ENCODE measurements at regions not wholly inside any gene's neighbourhood (a gene's known extent, or its start where the extent isn't known, plus 50 kb on each side); places are given as distances from the start of the nearest gene placed in this dataset.

DNA sequence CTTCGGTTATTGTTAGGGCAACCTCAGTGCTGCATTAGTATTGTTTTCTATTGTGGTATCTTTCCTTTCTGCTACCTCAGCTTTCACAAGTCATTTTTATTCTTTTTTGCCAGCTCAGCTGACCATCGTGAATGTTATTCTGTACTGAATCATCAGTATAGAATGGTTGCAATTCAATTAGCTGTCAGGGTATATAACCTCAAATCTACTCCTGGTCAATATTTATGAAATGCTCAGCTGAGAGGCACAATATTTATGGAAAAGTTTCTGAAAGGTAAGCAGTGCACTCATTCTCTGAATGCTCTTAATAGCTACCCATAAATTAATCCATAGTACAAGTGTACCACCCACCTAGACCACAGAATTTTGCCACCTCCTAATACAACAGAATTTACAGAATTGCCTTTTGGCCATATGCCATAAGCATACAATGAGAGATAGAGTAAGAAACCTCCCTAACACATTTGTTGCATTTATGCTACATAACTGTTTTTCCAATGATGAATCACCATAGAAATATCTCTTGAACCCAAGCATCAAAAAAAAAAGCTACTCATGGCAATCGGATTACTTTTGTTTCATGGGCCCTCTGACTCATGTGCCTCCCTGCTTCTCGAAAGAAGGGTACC, 732.6 kb upstream of the CHRM3 start:
- Histone ChIP-seq H3K27ac (no peak overlapping the region), H3K27me3 (replicated peaks; ENCODE audit: insufficient read depth) (no peaks in the 10 kb centered on the region), H3K4me3 (no peak overlapping the region), H3K36me3 (no peaks in the 10 kb centered on the region), H3K9me3 (no peaks in the 10 kb centered on the region), H3K4me1 (replicated peaks) (no peaks in the 10 kb centered on the region)
- no peak for TF ChIP-seq POLR2A (IDR thresholded peaks at IDR 0.05)
- TF ChIP-seq, protein P1, sequence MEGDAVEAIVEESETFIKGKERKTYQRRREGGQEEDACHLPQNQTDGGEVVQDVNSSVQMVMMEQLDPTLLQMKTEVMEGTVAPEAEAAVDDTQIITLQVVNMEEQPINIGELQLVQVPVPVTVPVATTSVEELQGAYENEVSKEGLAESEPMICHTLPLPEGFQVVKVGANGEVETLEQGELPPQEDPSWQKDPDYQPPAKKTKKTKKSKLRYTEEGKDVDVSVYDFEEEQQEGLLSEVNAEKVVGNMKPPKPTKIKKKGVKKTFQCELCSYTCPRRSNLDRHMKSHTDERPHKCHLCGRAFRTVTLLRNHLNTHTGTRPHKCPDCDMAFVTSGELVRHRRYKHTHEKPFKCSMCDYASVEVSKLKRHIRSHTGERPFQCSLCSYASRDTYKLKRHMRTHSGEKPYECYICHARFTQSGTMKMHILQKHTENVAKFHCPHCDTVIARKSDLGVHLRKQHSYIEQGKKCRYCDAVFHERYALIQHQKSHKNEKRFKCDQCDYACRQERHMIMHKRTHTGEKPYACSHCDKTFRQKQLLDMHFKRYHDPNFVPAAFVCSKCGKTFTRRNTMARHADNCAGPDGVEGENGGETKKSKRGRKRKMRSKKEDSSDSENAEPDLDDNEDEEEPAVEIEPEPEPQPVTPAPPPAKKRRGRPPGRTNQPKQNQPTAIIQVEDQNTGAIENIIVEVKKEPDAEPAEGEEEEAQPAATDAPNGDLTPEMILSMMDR (IDR thresholded peaks at IDR 0.05) = no peak
- TF ChIP-seq POLR2AphosphoS5 (IDR thresholded peaks at IDR 0.05) = no peak
- DNase-seq (ENCODE audit: low spot score) = no peak
- intact Hi-C loops (cut with DNase I) = no loop called here
- WGBS = 81% methylated on average over 4 of the region's 4 CpGs

DNA sequence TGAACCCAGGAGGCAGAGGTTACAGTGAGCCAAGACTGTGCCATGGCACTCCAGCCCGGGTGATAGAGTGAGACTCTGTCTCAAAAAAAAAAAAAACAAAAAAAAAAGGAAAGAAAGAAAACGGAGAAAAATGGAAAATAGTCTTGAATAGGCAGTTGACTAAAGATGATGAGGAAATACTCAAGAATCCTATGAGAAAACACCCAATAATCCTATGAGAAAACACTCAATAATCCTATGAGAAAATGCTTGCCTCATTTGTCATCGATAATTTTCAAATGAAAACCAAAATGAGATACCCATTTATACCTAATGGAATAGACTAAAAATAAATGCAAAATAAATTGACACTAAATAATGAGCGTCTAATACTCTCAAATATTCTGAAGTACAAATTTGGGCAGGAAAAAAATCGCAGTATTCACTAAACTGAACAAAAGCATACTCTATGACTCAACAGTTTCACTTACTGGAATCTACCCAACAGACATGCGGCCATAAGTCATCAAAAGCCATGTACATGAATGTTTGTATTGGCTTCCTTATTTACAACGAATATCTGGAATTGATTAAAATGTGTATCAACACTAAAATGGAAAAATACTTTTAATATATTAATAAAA, 733.9 kb upstream of the CHRM3 start:
- no peak for DNase-seq (ENCODE audit: low spot score)
- WGBS = 83% methylated on average over 7 of the region's 7 CpGs
- no peaks in the 10 kb centered on the region for H3K27me3 ChIP-seq (replicated peaks; ENCODE audit: insufficient read depth)
- no peaks in the 10 kb centered on the region for H3K36me3 ChIP-seq
- TF ChIP-seq, protein P1 (IDR thresholded peaks at IDR 0.05) = no peak
- no peak for TF ChIP-seq POLR2A (IDR thresholded peaks at IDR 0.05)
- TF ChIP-seq POLR2AphosphoS5 (IDR thresholded peaks at IDR 0.05) = no peak
- no peak overlapping the region for H3K4me3 ChIP-seq
- H3K27ac ChIP-seq = no peak overlapping the region
- intact Hi-C loops (cut with DNase I) = no loop called here
- no peaks in the 10 kb centered on the region for H3K4me1 ChIP-seq (replicated peaks)
- H3K9me3 ChIP-seq = no peaks in the 10 kb centered on the region

DNA sequence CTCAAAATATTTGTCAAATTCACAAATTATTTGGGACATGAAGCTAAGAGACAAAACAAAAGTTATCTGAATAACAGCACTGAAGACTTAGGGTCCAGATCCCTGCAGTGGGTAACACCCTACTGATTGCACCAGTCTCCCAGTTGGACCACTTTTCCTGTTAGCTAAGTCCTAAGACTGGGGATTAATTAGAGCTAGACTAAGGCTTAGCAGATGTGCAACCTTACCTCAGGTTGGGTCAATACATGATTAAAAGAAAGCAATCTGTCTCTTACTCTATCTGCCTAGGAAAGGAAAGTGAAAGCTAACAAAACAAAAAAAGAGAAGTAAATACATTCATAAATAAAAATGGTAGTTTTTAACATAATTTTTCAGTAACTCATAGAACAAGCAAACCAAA, 737.2 kb upstream of the CHRM3 start:
- Histone ChIP-seq H3K4me1 (replicated peaks) (no peaks in the 10 kb centered on the region), H3K27ac (no peak overlapping the region), H3K9me3 (no peaks in the 10 kb centered on the region), H3K4me3 (no peak overlapping the region), H3K36me3 (no peaks in the 10 kb centered on the region), H3K27me3 (replicated peaks; ENCODE audit: insufficient read depth) (no peaks in the 10 kb centered on the region)
- DNase-seq (ENCODE audit: low spot score) = no peak
- TF ChIP-seq POLR2A (IDR thresholded peaks at IDR 0.05) = no peak
- intact Hi-C loops (cut with DNase I) = no loop called here

DNA sequence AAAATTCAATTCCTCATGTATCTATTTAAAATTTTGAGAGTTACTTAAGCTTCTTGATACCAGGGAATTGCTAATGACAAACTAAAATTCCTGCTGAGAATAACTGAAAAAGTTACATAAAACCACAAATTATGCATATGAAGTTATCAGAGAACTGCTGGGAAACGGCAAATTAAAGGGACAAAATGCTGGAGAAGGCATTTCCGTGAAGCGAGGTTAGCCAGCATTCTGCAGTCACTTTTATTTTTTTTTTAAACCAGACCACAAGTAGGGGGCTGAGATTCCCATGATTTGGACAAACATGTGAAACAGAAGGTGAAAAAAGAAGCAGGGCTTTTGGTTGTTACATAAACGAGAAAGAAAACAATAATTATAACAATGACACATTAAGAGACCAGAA, 737.6 kb upstream of the CHRM3 start:
- Histone ChIP-seq H3K27me3 (replicated peaks; ENCODE audit: insufficient read depth) (no peaks in the 10 kb centered on the region), H3K36me3 (no peaks in the 10 kb centered on the region), H3K4me1 (replicated peaks) (no peaks in the 10 kb centered on the region), H3K9me3 (no peaks in the 10 kb centered on the region), H3K27ac (no peak overlapping the region), H3K4me3 (no peak overlapping the region)
- WGBS = 85% methylated on average over 4 of the region's 4 CpGs
- no peak for DNase-seq (ENCODE audit: low spot score)
- intact Hi-C loops (cut with DNase I) = no loop called here
- TF ChIP-seq, protein P1 (IDR thresholded peaks at IDR 0.05) = no peak
- TF ChIP-seq POLR2AphosphoS5 (IDR thresholded peaks at IDR 0.05) (no peak), POLR2A (IDR thresholded peaks at IDR 0.05) (no peak)

DNA sequence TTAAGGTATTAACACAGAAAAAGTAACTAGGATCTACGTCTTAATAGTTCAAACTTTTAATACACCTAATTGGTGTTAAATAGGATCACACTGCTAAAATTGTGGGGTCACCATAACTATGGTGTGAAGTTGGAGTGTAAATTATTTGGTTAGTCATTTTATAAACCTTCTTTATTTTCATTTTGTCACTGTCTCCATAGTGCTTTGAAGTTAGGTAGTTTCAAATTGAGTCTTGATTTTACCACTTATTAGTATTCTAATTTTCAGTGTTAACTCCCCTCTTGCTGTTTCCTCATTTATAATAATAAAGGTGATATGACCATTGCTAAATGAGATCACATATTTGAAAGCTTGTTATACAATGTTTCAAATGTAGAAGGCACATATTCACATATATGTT, 738.1 kb upstream of the CHRM3 start:
- H3K4me1 ChIP-seq (replicated peaks) = no peaks in the 10 kb centered on the region
- no peaks in the 10 kb centered on the region for H3K27me3 ChIP-seq (replicated peaks; ENCODE audit: insufficient read depth)
- TF ChIP-seq POLR2A (IDR thresholded peaks at IDR 0.05) = no peak
- TF ChIP-seq, protein P1 (IDR thresholded peaks at IDR 0.05) = no peak
- no peak for TF ChIP-seq POLR2AphosphoS5 (IDR thresholded peaks at IDR 0.05)
- no peak overlapping the region for H3K4me3 ChIP-seq
- WGBS = 72% methylated on average over 1 of the region's 1 CpG
- no peaks in the 10 kb centered on the region for H3K9me3 ChIP-seq
- intact Hi-C loops (cut with DNase I) = no loop called here
- no peak overlapping the region for H3K27ac ChIP-seq
- no peak for DNase-seq (ENCODE audit: low spot score)
- no peaks in the 10 kb centered on the region for H3K36me3 ChIP-seq
